Uterus (tissue), 3 donors: ENCODE measurements at regions not wholly inside any gene's neighbourhood (a gene's known extent, or its start where the extent isn't known, plus 50 kb on each side); places are given as distances from the start of the nearest gene placed in this dataset.

Experiments used
- DNase-seq, 2 donors: peaks; one replicate each; pipeline ENCODE4 v3.0.0-alpha.2; 2019 to 2020
- H3K27ac ChIP-seq, 2 donors: fragments of 200-600 bp; sonication (generic); 1 replicate in 1 of 2; 2 replicates in 1 of 2; pipeline ENCODE4 v1.5.1; 2016 to 2018
- H3K27me3 ChIP-seq, 2 donors: fragments of 200-600 bp; sonication (generic); one replicate each; pipeline ENCODE4 v1.5.1; 2018 to 2019; ENCODE audit warnings: control low read depth in 1 of 2
- H3K36me3 ChIP-seq, 2 donors: fragments of 200-600 bp; sonication (generic); one replicate each; pipeline ENCODE4 v1.5.1; 2019; ENCODE audit warnings: control low read depth in 1 of 2
- H3K4me1 ChIP-seq, 2 donors: fragments of 200-600 bp; sonication (generic); one replicate each; pipeline ENCODE4 v1.5.1; 2018 to 2019; ENCODE audit warnings: control low read depth in 1 of 2
- H3K4me3 ChIP-seq, 2 donors: fragments of 200-600 bp; sonication (generic); 1 replicate in 1 of 2; 2 replicates in 1 of 2; pipeline ENCODE4 v1.5.1; 2018 to 2019; ENCODE audit warnings: mild to moderate bottlenecking in 1 of 2
- H3K9me3 ChIP-seq, 2 donors: fragments of 200-600 bp; sonication (generic); one replicate each; pipeline ENCODE4 v1.5.1; 2019; ENCODE audit warnings: control low read depth in 1 of 2
- CTCF ChIP-seq, 4 experiments: fragments of 200-600 bp in 2 of 4; fragments of 450-650 bp in 2 of 4; sonication (generic) in 2 of 4; IDR thresholded peaks; one replicate each; pipeline ENCODE4 v1.5.1; 2016 to 2019; ENCODE audit warnings: antibody characterized with exemption in 4 of 4, mild to moderate bottlenecking in 2 of 4, moderate library complexity in 1 of 4
- POLR2A ChIP-seq, 2 donors: fragments of 450-650 bp; IDR thresholded peaks; one replicate each; pipeline ENCODE4 v1.6.1; 2016; ENCODE audit warnings: antibody characterized with exemption in 2 of 2, mild to moderate bottlenecking in 1 of 2, moderate library complexity in 1 of 2
- intact Hi-C: fragments of 100-400 bp; cut with DNase I; formaldehyde crosslinking; loops from one replicate; pipeline ENCODE4 v1.15.1; 2023; ENCODE audit warnings: low total_unique reads
- donor health status: DM: yes; HTN: yes; CAD: no.

DNA sequence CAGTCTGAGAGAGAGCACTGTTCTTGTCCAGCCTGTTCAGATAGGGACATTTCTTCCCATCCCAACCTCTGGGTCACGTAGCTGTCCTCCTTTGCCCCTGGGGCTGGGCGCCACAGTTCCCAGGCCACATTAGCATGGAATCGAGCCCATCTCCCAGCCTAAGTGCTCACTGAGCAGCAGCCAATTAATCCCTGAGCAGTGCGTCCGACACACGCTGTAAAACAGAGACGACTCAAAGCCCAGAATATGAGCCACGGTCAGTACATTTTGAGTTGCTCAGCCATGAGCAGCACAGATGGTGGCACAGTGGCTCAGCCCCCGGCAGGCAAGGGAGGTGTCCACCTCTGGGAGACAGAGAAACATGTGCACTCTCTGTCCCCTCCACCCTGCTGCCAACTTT, 267.4 kb downstream of the NPHP4 start:
- Histone ChIP-seq H3K4me1 (no peaks in the 10 kb centered on the region), H3K27me3 (no peaks in the 10 kb centered on the region), H3K4me3 (no peak overlapping the region), H3K9me3 (no peaks in the 10 kb centered on the region), H3K36me3 (no peaks in the 10 kb centered on the region), H3K27ac (no peak overlapping the region)
- no peak for DNase-seq
- TF ChIP-seq POLR2A (IDR thresholded peaks at IDR 0.05) (no peak), CTCF (IDR thresholded peaks at IDR 0.05) (no peak)
- intact Hi-C loops: no loop called here

GRCh38 chr1:5722635-5723164, 269.5 kb downstream of the NPHP4 start:
- Histone ChIP-seq H3K36me3 (no peaks in the 10 kb centered on the region), H3K27ac (no peak overlapping the region), H3K4me1 (no peaks in the 10 kb centered on the region), H3K9me3 (no peaks in the 10 kb centered on the region), H3K4me3 (no peak overlapping the region), H3K27me3 (no peaks in the 10 kb centered on the region)
- TF ChIP-seq POLR2A (IDR thresholded peaks at IDR 0.05) (no peak), CTCF (IDR thresholded peaks at IDR 0.05) (no peak)
- no peak for DNase-seq
- intact Hi-C loops: no loop called here

GRCh38 chr1:5721634-5722215, 270.5 kb downstream of the NPHP4 start:
- H3K9me3 ChIP-seq: no peaks in the 10 kb centered on the region
- H3K36me3 ChIP-seq: no peaks in the 10 kb centered on the region
- no peak overlapping the region for H3K4me3 ChIP-seq
- no peaks in the 10 kb centered on the region for H3K4me1 ChIP-seq
- TF ChIP-seq CTCF (IDR thresholded peaks at IDR 0.05) (no peak), POLR2A (IDR thresholded peaks at IDR 0.05) (no peak)
- DNase-seq: no peak
- intact Hi-C loops: no loop called here
- H3K27ac ChIP-seq: no peak overlapping the region
- no peaks in the 10 kb centered on the region for H3K27me3 ChIP-seq

DNA sequence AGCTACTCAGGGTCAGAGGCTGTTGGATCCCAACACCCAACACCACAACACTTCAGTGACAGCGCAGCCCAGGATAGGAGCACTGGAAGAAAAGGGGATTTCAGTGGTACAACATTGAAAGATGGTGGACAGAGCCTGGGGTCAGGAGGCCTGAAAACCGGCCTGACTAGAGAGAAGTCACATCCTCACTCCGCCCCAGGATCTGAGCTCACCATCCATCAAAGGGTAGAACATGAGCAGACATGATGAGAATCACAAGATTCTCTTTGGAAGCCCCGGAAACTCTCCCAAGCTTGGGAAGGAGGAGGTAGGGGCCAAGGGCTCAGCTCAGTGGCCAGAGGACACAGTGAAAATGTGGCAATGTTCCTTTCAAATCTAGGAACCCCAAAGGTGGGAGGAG, 271.3 kb downstream of the NPHP4 start:
- H3K27me3 ChIP-seq: no peaks in the 10 kb centered on the region
- H3K4me1 ChIP-seq: no peaks in the 10 kb centered on the region
- intact Hi-C loops: no loop called here
- H3K36me3 ChIP-seq: no peaks in the 10 kb centered on the region
- DNase-seq: no peak
- H3K4me3 ChIP-seq: no peak overlapping the region
- TF ChIP-seq CTCF (IDR thresholded peaks at IDR 0.05) (no peak), POLR2A (IDR thresholded peaks at IDR 0.05) (no peak)
- H3K9me3 ChIP-seq: no peaks in the 10 kb centered on the region
- H3K27ac ChIP-seq: no peak overlapping the region

GRCh38 chr1:5720484-5720883, 271.7 kb downstream of the NPHP4 start:
- no peaks in the 10 kb centered on the region for H3K36me3 ChIP-seq
- H3K27me3 ChIP-seq: no peaks in the 10 kb centered on the region
- intact Hi-C loops: no loop called here
- H3K4me3 ChIP-seq: no peak overlapping the region
- TF ChIP-seq POLR2A (IDR thresholded peaks at IDR 0.05) (no peak), CTCF (IDR thresholded peaks at IDR 0.05) (no peak)
- H3K27ac ChIP-seq: no peak overlapping the region
- no peaks in the 10 kb centered on the region for H3K4me1 ChIP-seq
- no peak for DNase-seq
- no peaks in the 10 kb centered on the region for H3K9me3 ChIP-seq
